ENCODE measurements at regions not wholly inside any gene's neighbourhood (a gene's known extent, or its start where the extent isn't known, plus 50 kb on each side); places are given as distances from the start of the nearest gene placed in this dataset.
"Not testable (repeated sequence)": the region's sequence is repeated elsewhere in the genome, so short reads cannot be mapped to it uniquely, and the experiment has no call there.

- no peaks in the 10 kb centered on the region for H3K36me3 Mint-ChIP-seq
- H3K9me3 Mint-ChIP-seq, result peaks cover 0 to 5% of the 10 kb centered on the region in 2 donors
- no peak for DNase-seq (ENCODE audit: low spot score in 2 of 2)
- no peak for ATAC-seq
- H3K27ac Mint-ChIP-seq, result no peak overlapping the region
Observed at GRCh38 chr13:73306688-73307087, 247.9 kb downstream of the KLF5 start.

DNA sequence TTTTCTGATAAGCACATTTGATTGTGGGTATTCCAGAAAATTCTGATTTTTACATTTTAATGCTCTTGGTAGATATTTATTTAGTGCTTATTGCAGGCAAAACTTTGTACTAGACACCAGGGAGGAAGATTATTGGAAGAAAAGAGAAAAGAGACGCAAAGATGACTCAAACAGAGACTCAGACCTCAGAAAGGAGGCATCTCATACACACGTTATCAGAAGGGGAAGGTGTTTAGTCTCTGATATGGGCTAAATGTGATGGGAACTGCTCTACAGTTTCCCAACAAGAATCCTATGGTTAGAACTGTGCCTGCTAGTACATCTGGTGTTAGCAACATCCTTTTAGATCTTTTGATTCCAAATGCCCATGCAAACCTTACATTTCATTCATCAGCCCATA is 245.6 kb downstream of the KLF5 start:
- no peak for ATAC-seq
- no peak for DNase-seq (ENCODE audit: low spot score in 2 of 2)
- Mint-ChIP-seq H3K27ac (no peak overlapping the region), H3K9me3 (peaks cover 0 to 5% of the 10 kb centered on the region in 2 donors), H3K36me3 (no peaks in the 10 kb centered on the region)

DNA sequence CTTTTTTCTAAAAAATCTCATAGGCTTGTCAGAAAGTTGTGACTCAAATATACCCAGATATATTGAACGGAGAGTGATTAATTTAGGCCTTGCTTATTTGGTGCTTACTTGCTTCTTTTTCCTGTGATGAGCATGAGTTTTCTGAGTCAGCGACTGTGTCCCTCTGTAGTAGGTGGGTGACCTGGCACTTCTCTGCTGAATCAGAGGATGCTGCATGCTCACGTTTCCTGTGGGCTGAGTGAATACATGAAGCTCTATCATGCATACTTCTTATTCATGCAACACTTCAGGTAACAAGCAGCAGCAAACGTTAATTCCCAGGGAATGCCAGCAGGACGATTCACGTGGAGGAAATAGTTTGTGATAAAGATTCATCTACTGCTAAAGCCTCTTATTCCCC is 245.0 kb downstream of the KLF5 start:
- DNase-seq (ENCODE audit: low spot score in 2 of 2) (peak in 1 of 2 donors; percentile 14), ATAC-seq (peak in 1 of 2 donors; percentile 96)
- Mint-ChIP-seq H3K9me3 (peaks cover 0 to 5% of the 10 kb centered on the region in 2 donors), H3K36me3 (no peaks in the 10 kb centered on the region), H3K27ac (no peak overlapping the region)

DNA sequence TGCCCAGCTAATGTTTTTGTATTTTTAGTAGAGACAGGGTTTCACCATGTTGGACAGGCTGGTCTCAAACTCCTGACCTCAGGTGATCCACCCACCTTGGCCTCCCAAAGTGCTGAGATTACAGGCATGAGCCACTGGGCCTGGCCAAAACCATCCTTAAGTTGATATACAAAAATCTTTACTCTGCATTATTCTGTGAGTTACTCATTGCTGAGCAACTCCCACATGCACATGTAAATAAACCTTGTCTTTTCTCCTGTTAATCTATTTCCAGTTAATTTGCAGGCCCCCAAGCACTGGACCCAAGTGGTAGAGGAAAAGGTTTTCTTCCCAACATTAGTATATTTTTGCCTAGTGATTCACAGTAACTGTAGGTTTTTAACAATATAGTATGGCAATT is 242.8 kb downstream of the KLF5 start:
- H3K36me3 Mint-ChIP-seq; DNase-seq (ENCODE audit: low spot score in 2 of 2); H3K27ac Mint-ChIP-seq; H3K9me3 Mint-ChIP-seq; ATAC-seq: not testable (repeated sequence)

DNA sequence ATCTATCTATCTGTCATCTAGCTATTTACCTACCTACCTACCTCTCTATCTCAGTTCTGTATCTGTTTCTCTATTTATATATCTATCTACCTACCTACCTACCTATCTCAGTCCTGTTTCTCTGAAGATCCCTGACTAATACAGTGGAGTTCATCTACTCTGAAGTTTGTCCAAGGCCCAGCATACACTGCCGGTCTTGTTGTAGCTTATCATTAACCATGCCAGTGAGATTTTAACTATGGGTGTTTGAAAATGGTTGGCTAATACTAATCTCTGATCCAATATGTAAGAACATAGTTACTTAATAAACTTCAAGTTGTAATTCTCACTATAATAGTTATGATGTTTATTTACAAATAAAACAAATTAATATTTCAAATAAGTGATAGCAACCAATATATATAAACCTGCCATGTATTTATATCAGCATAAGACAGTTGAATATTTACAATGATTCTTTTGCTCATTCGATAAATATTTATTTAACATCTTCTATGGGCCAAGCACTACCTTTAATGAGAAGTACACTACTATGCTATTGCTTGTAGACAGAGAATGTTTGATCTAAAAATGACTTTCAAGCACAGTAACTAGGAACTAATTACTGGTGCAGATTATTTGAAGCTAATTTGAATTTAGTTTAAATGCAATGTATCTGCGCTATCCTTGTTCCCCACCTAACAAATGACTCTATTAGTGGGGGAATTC is 242.1 kb downstream of the KLF5 start:
- Mint-ChIP-seq H3K27ac (no peak overlapping the region), H3K9me3 (peaks cover 0 to under 1% of the 10 kb centered on the region in 2 donors)

DNA sequence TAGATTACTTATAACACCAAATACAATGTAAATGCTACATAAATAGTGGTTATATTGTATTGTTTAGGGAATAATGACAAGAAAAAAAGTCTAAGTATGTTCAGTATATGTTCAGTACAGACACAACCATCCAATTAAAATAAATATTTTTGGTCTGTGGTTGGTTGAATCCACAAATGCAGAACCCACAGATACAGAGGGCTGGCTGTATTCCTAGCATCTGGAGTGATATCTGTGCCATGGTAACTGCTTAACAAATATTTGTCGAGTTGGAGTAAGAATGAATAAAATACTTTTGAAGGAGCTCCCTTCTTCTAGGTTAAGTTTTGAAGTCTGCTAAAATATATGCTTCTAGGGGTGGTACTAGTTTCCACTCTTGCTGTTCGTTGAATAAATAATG is 241.0 kb downstream of the KLF5 start:
- DNase-seq (ENCODE audit: low spot score in 2 of 2), result no peak
- H3K27ac Mint-ChIP-seq, result no peak overlapping the region
- H3K36me3 Mint-ChIP-seq, result no peaks in the 10 kb centered on the region
- ATAC-seq, result no peak
- no peaks in the 10 kb centered on the region for H3K9me3 Mint-ChIP-seq

More for the DNA sequence above, 242.1 kb downstream of the KLF5 start:
- no peak for ATAC-seq
- H3K36me3 Mint-ChIP-seq, result no peaks in the 10 kb centered on the region
- no peak for DNase-seq (ENCODE audit: low spot score in 2 of 2)

DNA sequence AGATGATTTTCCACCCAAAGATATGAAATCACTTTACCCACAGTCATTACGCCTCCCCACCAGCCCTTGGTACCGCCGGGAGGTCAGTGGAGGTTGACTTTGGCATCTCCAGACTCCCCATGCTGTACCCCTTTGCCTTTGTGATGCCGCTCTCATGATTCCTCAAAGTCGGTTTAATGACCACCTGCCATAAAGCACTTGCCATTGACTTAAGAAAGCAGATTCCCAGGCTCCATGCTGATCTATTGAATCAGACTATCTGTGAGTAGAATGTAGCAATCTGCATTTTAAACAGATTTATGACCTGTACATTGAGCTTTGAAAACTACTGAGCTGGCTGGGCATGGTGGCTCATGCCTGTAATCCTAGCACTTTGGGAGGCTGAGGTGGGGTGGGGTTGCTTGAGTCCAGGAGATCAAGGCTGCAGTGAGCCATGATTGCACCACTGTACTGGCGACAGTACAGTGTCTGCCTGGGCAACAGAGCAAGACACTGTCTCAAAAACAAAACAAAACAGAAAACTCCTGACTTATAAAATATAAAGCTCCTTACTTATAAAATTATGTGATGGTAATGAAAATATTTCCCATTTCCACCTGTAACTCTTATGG is 235.2 kb downstream of the KLF5 start:
- DNase-seq (ENCODE audit: low spot score in 2 of 2) (no peak), ATAC-seq (no peak)
- Mint-ChIP-seq H3K36me3 (no peaks in the 10 kb centered on the region), H3K9me3 (no peaks in the 10 kb centered on the region), H3K27ac (no peak overlapping the region)

DNA sequence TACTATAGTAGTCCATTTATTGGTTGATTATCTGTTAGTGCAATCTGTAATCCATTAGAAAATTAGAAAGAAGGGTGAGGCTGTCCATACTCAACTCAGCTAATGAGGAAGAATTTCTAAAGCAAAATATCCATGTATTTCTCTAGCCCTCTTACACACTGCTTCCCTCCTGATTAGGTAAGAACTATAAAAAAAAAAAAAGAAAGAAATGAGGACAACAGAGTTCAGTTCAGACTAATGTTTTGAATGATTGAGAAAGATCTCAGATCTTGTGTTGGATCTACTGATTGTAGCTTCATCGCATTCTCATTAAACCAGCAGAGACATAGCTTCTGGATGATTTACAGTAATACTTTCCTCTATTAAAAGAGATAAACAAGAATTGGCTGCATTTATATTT is 233.3 kb downstream of the KLF5 start:
- DNase-seq (ENCODE audit: low spot score in 2 of 2), result no peak
- ATAC-seq, result no peak
- no peaks in the 10 kb centered on the region for H3K36me3 Mint-ChIP-seq
- H3K9me3 Mint-ChIP-seq, result no peaks in the 10 kb centered on the region
- no peak overlapping the region for H3K27ac Mint-ChIP-seq

DNA sequence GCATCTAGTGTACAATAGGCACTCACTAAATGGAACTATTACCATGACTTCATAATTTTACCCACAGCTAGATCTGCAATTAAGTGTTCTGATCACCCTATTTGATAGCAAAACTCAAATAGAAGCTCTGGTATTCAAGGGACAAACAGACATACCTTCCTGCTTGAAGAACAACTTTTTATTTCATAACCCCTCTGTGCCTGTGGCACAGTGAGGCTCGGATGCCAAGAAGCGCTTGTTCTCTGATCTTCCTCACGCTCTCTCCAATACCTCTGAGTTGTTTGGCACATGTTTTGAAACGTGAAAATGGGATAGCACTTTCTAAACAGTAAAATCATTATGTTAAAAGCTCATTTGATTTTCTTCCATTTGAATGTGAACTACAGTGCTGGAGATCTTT is 232.0 kb downstream of the KLF5 start:
- no peak for DNase-seq (ENCODE audit: low spot score in 2 of 2)
- Mint-ChIP-seq H3K9me3 (peaks cover 5 to 7% of the 10 kb centered on the region in 2 donors), H3K36me3 (peaks cover 0 to 7% of the 10 kb centered on the region in 2 donors), H3K27ac (no peak overlapping the region)
- ATAC-seq, result no peak

- ATAC-seq (no peak), DNase-seq (ENCODE audit: low spot score in 2 of 2) (no peak)
- peaks cover 5 to 8% of the 10 kb centered on the region in 2 donors for H3K9me3 Mint-ChIP-seq
- peaks cover 0 to 7% of the 10 kb centered on the region in 2 donors for H3K36me3 Mint-ChIP-seq
- H3K27ac Mint-ChIP-seq, result no peak overlapping the region
Observed at GRCh38 chr13:73288596-73288995, 229.8 kb downstream of the KLF5 start.

DNA sequence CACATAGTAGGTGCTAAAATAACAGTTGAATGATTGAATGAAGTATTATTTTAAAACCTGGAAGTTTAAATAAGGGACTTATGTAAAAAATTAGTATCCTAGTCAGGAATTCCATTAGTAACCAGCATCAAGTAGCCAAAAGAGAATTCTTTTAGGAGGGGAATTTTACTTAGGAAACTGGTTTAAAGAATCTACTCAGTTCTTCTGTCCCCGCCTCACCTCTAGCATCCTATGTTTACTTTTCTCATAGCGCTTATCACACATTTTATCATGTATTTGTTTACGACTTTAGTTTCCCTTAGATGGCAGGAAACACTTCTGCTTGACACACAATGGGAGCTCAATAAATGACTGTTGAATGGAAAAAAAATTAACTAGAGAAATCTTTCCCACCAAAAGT is 229.0 kb downstream of the KLF5 start:
- DNase-seq (ENCODE audit: low spot score in 2 of 2) (no peak), ATAC-seq (no peak)
- peaks cover 5 to 8% of the 10 kb centered on the region in 2 donors for H3K9me3 Mint-ChIP-seq
- H3K36me3 Mint-ChIP-seq, result peaks cover 0 to 7% of the 10 kb centered on the region in 2 donors
- H3K27ac Mint-ChIP-seq, result no peak overlapping the region

DNA sequence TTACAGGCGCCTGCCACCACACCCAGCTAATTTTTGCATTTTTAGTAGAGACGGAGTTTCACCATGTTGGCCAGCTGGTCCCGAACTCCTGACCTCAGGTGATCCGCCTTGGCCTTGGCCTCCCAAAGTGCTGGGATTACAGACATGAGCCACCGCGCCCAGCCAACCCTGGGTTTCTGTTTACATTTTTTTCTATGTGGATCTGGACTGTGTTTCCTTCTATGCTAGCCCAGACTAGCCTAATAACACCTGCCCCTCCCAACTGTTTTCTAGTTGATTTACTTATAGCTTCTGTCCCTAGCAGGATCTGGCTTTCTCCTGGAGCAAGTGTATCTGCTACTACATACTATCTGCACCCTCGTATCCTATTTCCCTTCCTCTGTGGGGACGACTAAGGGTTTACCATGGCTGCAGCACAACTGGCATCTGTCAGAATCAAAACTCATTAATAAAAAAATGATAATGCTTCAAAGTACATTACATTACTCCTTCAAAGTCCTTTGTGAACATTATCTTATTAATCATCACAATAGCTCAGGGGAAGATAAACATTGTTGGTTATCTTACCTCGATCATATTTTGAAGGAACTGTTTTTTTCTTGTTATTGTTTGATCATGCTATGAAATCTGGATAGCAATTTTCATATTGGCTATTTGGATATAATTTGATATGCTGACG is 228.3 kb downstream of the KLF5 start:
- ATAC-seq (no peak), DNase-seq (ENCODE audit: low spot score in 2 of 2) (no peak)
- Mint-ChIP-seq H3K36me3 (peaks cover 0 to 7% of the 10 kb centered on the region in 2 donors), H3K9me3 (peaks cover 5 to 8% of the 10 kb centered on the region in 2 donors), H3K27ac (no peak overlapping the region)

- peaks cover 0 to 7% of the 10 kb centered on the region in 2 donors for H3K36me3 Mint-ChIP-seq
- ATAC-seq (no peak), DNase-seq (ENCODE audit: low spot score in 2 of 2) (no peak)
- peaks cover 8% of the 10 kb centered on the region in 2 donors for H3K9me3 Mint-ChIP-seq
- H3K27ac Mint-ChIP-seq, result no peak overlapping the region
Observed at GRCh38 chr13:73286177-73286576, 227.4 kb downstream of the KLF5 start.

DNA sequence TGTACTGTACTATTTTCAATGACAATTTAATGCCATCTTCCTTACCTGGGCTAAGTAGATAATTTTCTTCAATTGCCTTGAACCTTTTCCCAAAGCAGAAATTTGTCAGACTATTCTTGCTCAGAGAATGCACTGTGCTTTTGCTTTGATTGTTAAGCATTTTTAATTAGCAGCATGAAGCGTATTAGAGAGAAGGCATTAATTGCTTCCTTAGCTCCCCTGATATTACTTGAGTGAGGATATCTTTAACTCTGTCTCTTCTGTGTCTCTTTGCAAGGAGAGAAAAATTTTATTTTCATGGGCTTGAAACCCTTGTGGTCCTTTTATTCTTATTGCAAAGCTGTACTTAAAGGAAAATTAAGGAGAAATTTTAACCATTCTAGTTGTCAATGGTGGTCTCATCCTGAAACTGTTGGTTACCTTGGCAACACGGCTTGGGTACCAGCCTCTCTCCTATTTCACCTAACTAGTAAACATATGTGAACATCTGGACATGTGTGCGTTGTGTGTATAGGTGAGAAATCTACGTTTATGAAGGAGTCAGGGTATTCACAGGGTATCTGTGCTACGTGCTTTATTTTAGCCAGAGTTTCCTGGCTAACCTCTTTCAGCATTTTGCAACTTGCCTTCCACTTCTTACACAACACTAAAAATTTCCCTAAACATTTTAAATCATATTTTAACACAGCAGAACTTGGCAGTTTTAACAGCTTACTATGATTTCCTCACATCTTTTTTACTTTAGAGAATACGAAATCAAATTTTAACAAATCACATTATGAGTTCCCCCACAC is 225.5 kb downstream of the KLF5 start:
- H3K27ac Mint-ChIP-seq, result no peak overlapping the region
- ATAC-seq, result no peak
- H3K9me3 Mint-ChIP-seq, result peaks cover 8% of the 10 kb centered on the region in 2 donors
- no peak for DNase-seq (ENCODE audit: low spot score in 2 of 2)
- H3K36me3 Mint-ChIP-seq, result peaks cover 0 to 7% of the 10 kb centered on the region in 2 donors

GRCh38 chr13:73283636-73284035 is 224.8 kb downstream of the KLF5 start:
- H3K27ac Mint-ChIP-seq, result no peak overlapping the region
- peaks cover 8% of the 10 kb centered on the region in 2 donors for H3K9me3 Mint-ChIP-seq
- H3K36me3 Mint-ChIP-seq, result peaks cover 0 to 7% of the 10 kb centered on the region in 2 donors
- no peak for DNase-seq (ENCODE audit: low spot score in 2 of 2)
- no peak for ATAC-seq

GRCh38 chr13:73281746-73282145 is 222.9 kb downstream of the KLF5 start:
- no peak overlapping the region for H3K27ac Mint-ChIP-seq
- H3K36me3 Mint-ChIP-seq, result peaks cover 0 to 7% of the 10 kb centered on the region in 2 donors
- ATAC-seq, result no peak
- peaks cover 8% of the 10 kb centered on the region in 2 donors for H3K9me3 Mint-ChIP-seq
- no peak for DNase-seq (ENCODE audit: low spot score in 2 of 2)

- DNase-seq (ENCODE audit: low spot score in 2 of 2) (no peak), ATAC-seq (peak in 1 of 2 donors; percentile 60)
- Mint-ChIP-seq H3K36me3 (no peaks in the 10 kb centered on the region), H3K27ac (no peak overlapping the region), H3K9me3 (peaks cover 0 to 3% of the 10 kb centered on the region in 2 donors)
Observed at GRCh38 chr13:73278186-73278585, 219.4 kb downstream of the KLF5 start.

Data from activated naive CD4-positive, alpha-beta T cell treated with anti-CD3 and anti-CD28 coated beads, Interleukin-2, amount 50 U/mL, for 72 hours (primary cell).